Chondrocyte (in vitro differentiated cells): ENCODE measurements at regions not wholly inside any gene's neighbourhood (a gene's known extent, or its start where the extent isn't known, plus 50 kb on each side); places are given as distances from the start of the nearest gene placed in this dataset.
"Not testable (repeated sequence)": the region's sequence is repeated elsewhere in the genome, so short reads cannot be mapped to it uniquely, and the experiment has no call there.

Source experiments
- DNase-seq: peaks from one replicate; pipeline ENCODE4 v3.0.0; 2021; ENCODE audit warnings: mixed read lengths, low spot score
- H3K27ac Mint-ChIP-seq: one replicate; pipeline ENCODE4 v1.8.0; 2021; ENCODE audit warnings: mild to moderate bottlenecking, moderate library complexity, mixed read lengths; ENCODE audit not compliant: unreplicated experiment
- H3K27me3 Mint-ChIP-seq: 2 replicates; pipeline ENCODE4 v1.8.0; 2021; ENCODE audit warnings: low read depth, mixed read lengths
- H3K36me3 Mint-ChIP-seq: 2 replicates; pipeline ENCODE4 v1.8.0; 2021; ENCODE audit warnings: low read depth, mixed read lengths
- H3K4me1 Mint-ChIP-seq: 2 replicates; pipeline ENCODE4 v1.8.0; 2021; ENCODE audit warnings: low read depth, mild to moderate bottlenecking, mixed read lengths
- H3K4me3 Mint-ChIP-seq: one replicate; pipeline ENCODE4 v1.8.0; 2021; ENCODE audit warnings: mild to moderate bottlenecking, moderate library complexity, mixed read lengths; ENCODE audit not compliant: unreplicated experiment
- H3K9me3 Mint-ChIP-seq: 2 replicates; pipeline ENCODE4 v1.8.0; 2021; ENCODE audit warnings: low read depth, mixed read lengths
- CTCF ChIP-seq: fragments of 200-600 bp; sonication (generic); IDR thresholded peaks from 2 replicates; pipeline ENCODE4 v1.5.0; 2021; ENCODE audit warnings: antibody characterized with exemption, mild to moderate bottlenecking, moderate library complexity

- not testable (repeated sequence) for DNase-seq, H3K27ac Mint-ChIP-seq, H3K36me3 Mint-ChIP-seq, H3K4me3 Mint-ChIP-seq, H3K27me3 Mint-ChIP-seq, H3K4me1 Mint-ChIP-seq
- peaks cover 29% of the 10 kb centered on the region for H3K9me3 Mint-ChIP-seq
Observed at GRCh38 chrX:71822314-71822713, 59.2 kb downstream of the CXorf49B start.

GRCh38 chrX:71823391-71824057 lies 60.4 kb downstream of the CXorf49B start:
- Mint-ChIP-seq H3K36me3 (no peaks in the 10 kb centered on the region), H3K27ac (no peak overlapping the region)

GRCh38 chrX:71828086-71828485 lies 64.9 kb downstream of the CXorf49B start:
- Mint-ChIP-seq H3K36me3 (peaks cover 5% of the 10 kb centered on the region), H3K27ac (no peak overlapping the region), H3K27me3 (peaks cover 16% of the 10 kb centered on the region), H3K4me3 (no peak overlapping the region), H3K9me3 (peaks cover 19% of the 10 kb centered on the region), H3K4me1 (no peaks in the 10 kb centered on the region)
- DNase-seq, result peak; percentile 59
- no peak for TF ChIP-seq CTCF

More at GRCh38 chrX:71823391-71824057, 60.4 kb downstream of the CXorf49B start:
- no peaks in the 10 kb centered on the region for H3K4me1 Mint-ChIP-seq
- no peak for TF ChIP-seq CTCF
- no peak overlapping the region for H3K4me3 Mint-ChIP-seq
- DNase-seq, result peak; percentile 47
- H3K27me3 Mint-ChIP-seq, result peaks cover 7% of the 10 kb centered on the region
- peaks cover 23% of the 10 kb centered on the region for H3K9me3 Mint-ChIP-seq

GRCh38 chrX:71838092-71838491 lies 72.6 kb upstream of the NHSL2 start:
- H3K27ac Mint-ChIP-seq, H3K4me1 Mint-ChIP-seq, H3K36me3 Mint-ChIP-seq, H3K4me3 Mint-ChIP-seq, DNase-seq: not testable (repeated sequence)
- peaks cover 17% of the 10 kb centered on the region for H3K27me3 Mint-ChIP-seq
- H3K9me3 Mint-ChIP-seq, result peaks cover 26% of the 10 kb centered on the region

GRCh38 chrX:71846429-71846828 lies 64.2 kb upstream of the NHSL2 start:
- Mint-ChIP-seq H3K27me3 (peaks cover 12% of the 10 kb centered on the region), H3K4me3 (no peak overlapping the region), H3K27ac (no peak overlapping the region), H3K9me3 (peaks cover 24% of the 10 kb centered on the region), H3K4me1 (no peaks in the 10 kb centered on the region), H3K36me3 (no peaks in the 10 kb centered on the region)
- no peak for DNase-seq
- no peak for TF ChIP-seq CTCF

- Mint-ChIP-seq H3K27me3 (peaks cover 15% of the 10 kb centered on the region), H3K4me1 (no peaks in the 10 kb centered on the region), H3K9me3 (peaks cover 21% of the 10 kb centered on the region), H3K36me3 (no peaks in the 10 kb centered on the region), H3K4me3 (no peak overlapping the region), H3K27ac (no peak overlapping the region)
- DNase-seq, result no peak
- TF ChIP-seq CTCF, result no peak
Observed at GRCh38 chrX:71852182-71852581, 58.5 kb upstream of the NHSL2 start.
